ENCODE measurements at regions not wholly inside any gene's neighbourhood (a gene's known extent, or its start where the extent isn't known, plus 50 kb on each side); places are given as distances from the start of the nearest gene placed in this dataset. TPM values are rescaled to one million over a fixed set of nuclear protein-coding genes. Genes with fewer than 3 reads are reported as not detected.

Small RNA genes in the stretch of these regions (small RNA-seq; reads per million reads assigned to genes)
- gene RNA5SP44, result 0.73 reads per million, percentile 44 among the genes with 10 or more reads in this experiment
- gene RNU6-608P, result not detected
